Keratinocyte (primary cell): ENCODE measurements at regions not wholly inside any gene's neighbourhood (a gene's known extent, or its start where the extent isn't known, plus 50 kb on each side); places are given as distances from the start of the nearest gene placed in this dataset.
"Not testable (repeated sequence)": the region's sequence is repeated elsewhere in the genome, so short reads cannot be mapped to it uniquely, and the experiment has no call there.

Experiments used
- CTCF ChIP-seq, 3 experiments: IDR thresholded peaks in 1 of 3; conservative IDR thresholded peaks in 1 of 3; optimal IDR thresholded peaks in 1 of 3; 2 replicates in 2 of 3; 3 replicates in 1 of 3; pipeline versions ENCODE3 to v1.5.1; 2011; ENCODE audit warnings: low read length in 3 of 3, mild to moderate bottlenecking in 3 of 3, moderate library complexity in 2 of 3, control low read depth in 1 of 3, inconsistent platforms in 1 of 3; ENCODE audit not compliant: insufficient read depth in 2 of 3; ENCODE audit errors: extremely low read depth in 1 of 3
- EZH2 ChIP-seq: IDR thresholded peaks from one replicate; pipeline ENCODE4 v1.6.1; 2012; ENCODE audit warnings: inconsistent platforms, mild to moderate bottlenecking, low read length, moderate library complexity

GRCh38 chr5:176020852-176021251 lies 52.7 kb upstream of the THOC3 start:
- not testable (repeated sequence) for TF ChIP-seq CTCF (optimal IDR thresholded peaks at IDR 0.05 in 1 of 3, IDR thresholded peaks at IDR 0.05 in 1 of 3, conservative IDR thresholded peaks at IDR 0.05 in 1 of 3; ENCODE audit: extremely low read depth in 1 of 3, insufficient read depth in 2 of 3, low read length in 3 of 3); EZH2
